BJ (cell line): ENCODE measurements at regions not wholly inside any gene's neighbourhood (a gene's known extent, or its start where the extent isn't known, plus 50 kb on each side); places are given as distances from the start of the nearest gene placed in this dataset.

Experiments
- CTCF ChIA-PET: fragments of 350-600 bp; formaldehyde crosslinking; extraction: SDS; loops from one replicate; lab custom pipeline; 2021; ENCODE audit warnings: antibody characterized with exemption, inconsistent platforms; lab: Yijun Ruan, JAX
- POLR2A ChIA-PET: fragments of 300-600 bp; sonication (Branson Sonifier 250); formaldehyde crosslinking; extraction: SDS; loops from one replicate; lab custom pipeline; 2021; ENCODE audit warnings: antibody characterized with exemption; lab: Charles Lee
- DNase-seq: peaks from one replicate; pipeline ENCODE4 v3.0.0-alpha.2; 2011; ENCODE audit warnings: low read depth
- H3K27me3 ChIP-seq: 2 replicates; pipeline ENCODE4 v1.6.0; 2011; ENCODE audit warnings: low read length; ENCODE audit not compliant: control insufficient read depth, insufficient read depth
- H3K36me3 ChIP-seq: 2 replicates; pipeline ENCODE4 v1.5.1; 2011; ENCODE audit warnings: low read length; ENCODE audit not compliant: control insufficient read depth, insufficient read depth
- H3K4me3 ChIP-seq: 2 replicates; pipeline ENCODE4 v1.5.1; 2011; ENCODE audit warnings: low read depth, mild to moderate bottlenecking, control low read depth, low read length
- CTCF ChIP-seq: IDR thresholded peaks from 2 replicates; pipeline ENCODE4 v1.5.1; 2011; ENCODE audit warnings: low read depth, mild to moderate bottlenecking, control low read depth, inconsistent platforms, low read length, moderate library complexity; ENCODE audit not compliant: insufficient read depth

GRCh38 chr7:35415411-35415822 lies 161.5 kb upstream of the TBX20 start:
- ChIA-PET POLR2A (interaction anchor here (0.7 kb wide), 1 partner anchor 537 kb away, joined by 3 read pairs; no protein-coding TSS in a partner anchor), CTCF (interaction anchor here (1.8 kb wide), 1 partner anchor 9 kb away, joined by 15 read pairs; no protein-coding TSS in a partner anchor)
- TF ChIP-seq CTCF, result no peak
- no peak for DNase-seq
- H3K27me3 ChIP-seq, result no peaks in the 10 kb centered on the region
- H3K4me3 ChIP-seq, result no peak overlapping the region
- no peaks in the 10 kb centered on the region for H3K36me3 ChIP-seq

- Histone ChIP-seq H3K27me3 (no peaks in the 10 kb centered on the region), H3K36me3 (no peaks in the 10 kb centered on the region), H3K4me3 (no peak overlapping the region)
- ChIA-PET CTCF (no interaction called here), POLR2A (no interaction called here)
- TF ChIP-seq CTCF, result no peak
- no peak for DNase-seq
Measured at GRCh38 chr7:35411331-35411730, 157.4 kb upstream of the TBX20 start.

- TF ChIP-seq CTCF, result no peak
- ChIA-PET POLR2A (no interaction called here), CTCF (no interaction called here)
- no peaks in the 10 kb centered on the region for H3K27me3 ChIP-seq
- H3K4me3 ChIP-seq, result no peak overlapping the region
- no peaks in the 10 kb centered on the region for H3K36me3 ChIP-seq
- no peak for DNase-seq
Measured at GRCh38 chr7:35405461-35405860, 151.6 kb upstream of the TBX20 start.

GRCh38 chr7:35401217-35401879 lies 147.4 kb upstream of the TBX20 start:
- TF ChIP-seq CTCF, result no peak
- H3K27me3 ChIP-seq, result no peaks in the 10 kb centered on the region
- DNase-seq, result no peak
- ChIA-PET CTCF (no interaction called here), POLR2A (no interaction called here)
- H3K36me3 ChIP-seq, result no peaks in the 10 kb centered on the region
- H3K4me3 ChIP-seq, result no peak overlapping the region

- CTCF ChIA-PET, result no interaction called here
- H3K27me3 ChIP-seq, result no peaks in the 10 kb centered on the region
- H3K36me3 ChIP-seq, result no peaks in the 10 kb centered on the region
- no peak for TF ChIP-seq CTCF
- POLR2A ChIA-PET, result no interaction called here
- no peak overlapping the region for H3K4me3 ChIP-seq
- no peak for DNase-seq
Measured at GRCh38 chr7:35399840-35400239, 145.9 kb upstream of the TBX20 start.
